ENCODE measurements at regions not wholly inside any gene's neighbourhood (a gene's known extent, or its start where the extent isn't known, plus 50 kb on each side); places are given as distances from the start of the nearest gene placed in this dataset.
A peak's percentile ranks its signal among the peaks of the same experiment; 100 is the strongest.

GRCh38 chr4:63459329-63459728, 949.9 kb downstream of the TECRL start:
- POLR2A ChIA-PET = no interaction called here
- no peaks in the 10 kb centered on the region for H3K36me3 ChIP-seq (ENCODE audit: control insufficient read depth in 2 of 2, insufficient read depth in 2 of 2, low read length in 1 of 2)
- DNase-seq (ENCODE audit: low read depth, low spot score) (peak; percentile 48), FAIRE-seq (no peak), ATAC-seq (peak; percentile 90)
- H3K27ac ChIP-seq (ENCODE audit: control insufficient read depth, insufficient read depth) = no peak overlapping the region
- WGBS (ENCODE audit: insufficient coverage, insufficient replicate concordance, low lambda C conversion rate, missing lambda C conversion rate) = 0% methylated on average over 2 of the region's 2 CpGs
- H3K4me3 ChIP-seq = no peak overlapping the region
- CTCF ChIA-PET = no interaction called here
- H2AFZ ChIP-seq (ENCODE audit: control insufficient read depth, low read depth, low read length) = no peak overlapping the region
- no TSS peak for BruUV-seq (replicated peaks)
- SMC1A ChIA-PET (ENCODE audit: uncharacterized antibody, unreplicated experiment) = no interaction called here
- H4K20me1 ChIP-seq (ENCODE audit: control insufficient read depth, insufficient read depth) = no peaks in the 10 kb centered on the region
- no peaks in the 10 kb centered on the region for H3K79me2 ChIP-seq (ENCODE audit: control insufficient read depth, insufficient read depth, low read length)
- in situ Hi-C loops (cut with MboI) = no loop called here
- H3K9me3 ChIP-seq (replicated peaks; ENCODE audit: control insufficient read depth, insufficient read depth, low read length) = no peaks in the 10 kb centered on the region
- no peaks in the 10 kb centered on the region for H3K4me1 ChIP-seq (ENCODE audit: control insufficient read depth, insufficient read depth, low read length)
- TF ChIP-seq MTA2 (IDR thresholded peaks at IDR 0.05; ENCODE audit: low read depth) (peak; percentile 67), NR2F1 (conservative IDR thresholded peaks at IDR 0.05) (peak; percentile 82), ZBED1 (IDR thresholded peaks at IDR 0.05; ENCODE audit: borderline replicate concordance) (no peak), SPI1 (IDR thresholded peaks at IDR 0.05; ENCODE audit: borderline replicate concordance, insufficient read depth, low read depth, low read length) (peak; percentile 94), ETV6 (conservative IDR thresholded peaks at IDR 0.05 in 1 of 2, IDR thresholded peaks at IDR 0.05 in 1 of 2; ENCODE audit: borderline replicate concordance in 1 of 2, low read depth in 1 of 2) (peak in 1 of 2 experiments; percentile 59; a peak in 1 of 4 replicates), IKZF1 (conservative IDR thresholded peaks at IDR 0.05) (peak; percentile 71), RUNX3 (IDR thresholded peaks at IDR 0.05; ENCODE audit: low read length) (peak; percentile 18; the same call in 1 of the 2 replicates), ZNF24 (IDR thresholded peaks at IDR 0.05) (peak; percentile 16; the same call in 1 of the 2 replicates), CREB1 (IDR thresholded peaks at IDR 0.05; ENCODE audit: low read depth) (no peak), ATF7 (IDR thresholded peaks at IDR 0.05; ENCODE audit: low read depth) (0 out of 2 replicates have a peak, but pooled peaks have one; percentile 13), DPF2 (IDR thresholded peaks at IDR 0.05) (0 out of 2 replicates have a peak, but pooled peaks have one; percentile 45), CHD1 (IDR thresholded peaks at IDR 0.05; ENCODE audit: low read depth, low read length) (no peak), NBN (IDR thresholded peaks at IDR 0.05) (peak; percentile 41; the same call in 1 of the 2 replicates), RCOR1 (conservative IDR thresholded peaks at IDR 0.05; ENCODE audit: low read depth, low read length) (no peak), NRF1 (conservative IDR thresholded peaks at IDR 0.05; ENCODE audit: low read depth, low read length) (no peak), ASH2L (IDR thresholded peaks at IDR 0.05; ENCODE audit: borderline replicate concordance, low read depth) (no peak), IKZF2 (IDR thresholded peaks at IDR 0.05) (peak; percentile 79 to 80)
- TF ChIP-seq, protein P1, sequence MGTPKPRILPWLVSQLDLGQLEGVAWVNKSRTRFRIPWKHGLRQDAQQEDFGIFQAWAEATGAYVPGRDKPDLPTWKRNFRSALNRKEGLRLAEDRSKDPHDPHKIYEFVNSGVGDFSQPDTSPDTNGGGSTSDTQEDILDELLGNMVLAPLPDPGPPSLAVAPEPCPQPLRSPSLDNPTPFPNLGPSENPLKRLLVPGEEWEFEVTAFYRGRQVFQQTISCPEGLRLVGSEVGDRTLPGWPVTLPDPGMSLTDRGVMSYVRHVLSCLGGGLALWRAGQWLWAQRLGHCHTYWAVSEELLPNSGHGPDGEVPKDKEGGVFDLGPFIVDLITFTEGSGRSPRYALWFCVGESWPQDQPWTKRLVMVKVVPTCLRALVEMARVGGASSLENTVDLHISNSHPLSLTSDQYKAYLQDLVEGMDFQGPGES (IDR thresholded peaks at IDR 0.05) = no peak
- TF ChIP-seq, protein P2, sequence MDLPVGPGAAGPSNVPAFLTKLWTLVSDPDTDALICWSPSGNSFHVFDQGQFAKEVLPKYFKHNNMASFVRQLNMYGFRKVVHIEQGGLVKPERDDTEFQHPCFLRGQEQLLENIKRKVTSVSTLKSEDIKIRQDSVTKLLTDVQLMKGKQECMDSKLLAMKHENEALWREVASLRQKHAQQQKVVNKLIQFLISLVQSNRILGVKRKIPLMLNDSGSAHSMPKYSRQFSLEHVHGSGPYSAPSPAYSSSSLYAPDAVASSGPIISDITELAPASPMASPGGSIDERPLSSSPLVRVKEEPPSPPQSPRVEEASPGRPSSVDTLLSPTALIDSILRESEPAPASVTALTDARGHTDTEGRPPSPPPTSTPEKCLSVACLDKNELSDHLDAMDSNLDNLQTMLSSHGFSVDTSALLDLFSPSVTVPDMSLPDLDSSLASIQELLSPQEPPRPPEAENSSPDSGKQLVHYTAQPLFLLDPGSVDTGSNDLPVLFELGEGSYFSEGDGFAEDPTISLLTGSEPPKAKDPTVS (IDR thresholded peaks at IDR 0.05; ENCODE audit: low read depth, low read length) = no peak
- TF ChIP-seq, protein P3, sequence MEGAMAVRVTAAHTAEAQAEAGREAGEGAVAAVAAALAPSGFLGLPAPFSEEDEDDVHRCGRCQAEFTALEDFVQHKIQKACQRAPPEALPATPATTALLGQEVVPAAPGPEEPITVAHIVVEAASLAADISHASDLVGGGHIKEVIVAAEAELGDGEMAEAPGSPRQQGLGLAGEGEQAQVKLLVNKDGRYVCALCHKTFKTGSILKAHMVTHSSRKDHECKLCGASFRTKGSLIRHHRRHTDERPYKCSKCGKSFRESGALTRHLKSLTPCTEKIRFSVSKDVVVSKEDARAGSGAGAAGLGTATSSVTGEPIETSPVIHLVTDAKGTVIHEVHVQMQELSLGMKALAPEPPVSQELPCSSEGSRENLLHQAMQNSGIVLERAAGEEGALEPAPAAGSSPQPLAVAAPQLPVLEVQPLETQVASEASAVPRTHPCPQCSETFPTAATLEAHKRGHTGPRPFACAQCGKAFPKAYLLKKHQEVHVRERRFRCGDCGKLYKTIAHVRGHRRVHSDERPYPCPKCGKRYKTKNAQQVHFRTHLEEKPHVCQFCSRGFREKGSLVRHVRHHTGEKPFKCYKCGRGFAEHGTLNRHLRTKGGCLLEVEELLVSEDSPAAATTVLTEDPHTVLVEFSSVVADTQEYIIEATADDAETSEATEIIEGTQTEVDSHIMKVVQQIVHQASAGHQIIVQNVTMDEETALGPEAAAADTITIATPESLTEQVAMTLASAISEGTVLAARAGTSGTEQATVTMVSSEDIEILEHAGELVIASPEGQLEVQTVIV (IDR thresholded peaks at IDR 0.05; ENCODE audit: borderline replicate concordance, partially characterized antibody) = no peak
- TF ChIP-seq, protein P4, sequence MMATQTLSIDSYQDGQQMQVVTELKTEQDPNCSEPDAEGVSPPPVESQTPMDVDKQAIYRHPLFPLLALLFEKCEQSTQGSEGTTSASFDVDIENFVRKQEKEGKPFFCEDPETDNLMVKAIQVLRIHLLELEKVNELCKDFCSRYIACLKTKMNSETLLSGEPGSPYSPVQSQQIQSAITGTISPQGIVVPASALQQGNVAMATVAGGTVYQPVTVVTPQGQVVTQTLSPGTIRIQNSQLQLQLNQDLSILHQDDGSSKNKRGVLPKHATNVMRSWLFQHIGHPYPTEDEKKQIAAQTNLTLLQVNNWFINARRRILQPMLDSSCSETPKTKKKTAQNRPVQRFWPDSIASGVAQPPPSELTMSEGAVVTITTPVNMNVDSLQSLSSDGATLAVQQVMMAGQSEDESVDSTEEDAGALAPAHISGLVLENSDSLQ (IDR thresholded peaks at IDR 0.05) = peak; percentile 10; the same call in 1 of the 2 replicates
- no peak overlapping the region for H3K4me2 ChIP-seq (ENCODE audit: control insufficient read depth, insufficient read depth)
- H3K9ac ChIP-seq (ENCODE audit: control insufficient read depth, insufficient read depth, low read length) = no peak overlapping the region
- H3K27me3 ChIP-seq (replicated peaks in 1 of 2; ENCODE audit: control insufficient read depth in 2 of 2, insufficient read depth in 2 of 2, low read length in 1 of 2) = no peaks in the 10 kb centered on the region
- RAD21 ChIA-PET (ENCODE audit: unreplicated experiment) = no interaction called here
- intact Hi-C loops (cut with micrococcal nuclease; ENCODE audit: unreplicated experiment) = no loop called here

All from GM12878 (cell line).